Fibroblast of villous mesenchyme (primary cell): ENCODE measurements at regions not wholly inside any gene's neighbourhood (a gene's known extent, or its start where the extent isn't known, plus 50 kb on each side); places are given as distances from the start of the nearest gene placed in this dataset.
"Not testable (repeated sequence)": the region's sequence is repeated elsewhere in the genome, so short reads cannot be mapped to it uniquely, and the experiment has no call there.

ENCODE experiments used
- DNase-seq: peaks from one replicate; pipeline ENCODE4 v3.0.0-alpha.2; 2010; ENCODE audit warnings: low read depth
- H3K4me3 ChIP-seq: 2 replicates; pipeline ENCODE4 v1.5.1; 2011; ENCODE audit warnings: low read depth, mild to moderate bottlenecking, low read length
- CTCF ChIP-seq: IDR thresholded peaks from 2 replicates; pipeline ENCODE4 v1.5.1; 2012; ENCODE audit warnings: low read depth, mild to moderate bottlenecking, low read length; ENCODE audit not compliant: insufficient read depth

GRCh38 chr3:139261754-139262586, 81.8 kb upstream of the MRPS22 start:
- no peak for DNase-seq
- no peak overlapping the region for H3K4me3 ChIP-seq
- no peak for TF ChIP-seq CTCF

GRCh38 chr3:139263798-139264197, 80.0 kb upstream of the MRPS22 start:
- no peak for TF ChIP-seq CTCF
- no peak for DNase-seq
- no peak overlapping the region for H3K4me3 ChIP-seq

GRCh38 chr3:139264375-139264774, 79.4 kb upstream of the MRPS22 start:
- H3K4me3 ChIP-seq: no peak overlapping the region
- no peak for DNase-seq
- TF ChIP-seq CTCF: no peak

- DNase-seq: no peak
- TF ChIP-seq CTCF: no peak
- H3K4me3 ChIP-seq: no peak overlapping the region
Measured at GRCh38 chr3:139265131-139266016, 78.4 kb upstream of the MRPS22 start.

- no peak overlapping the region for H3K4me3 ChIP-seq
- no peak for DNase-seq
- no peak for TF ChIP-seq CTCF
Measured at GRCh38 chr3:139267300-139268246, 76.2 kb upstream of the MRPS22 start.

GRCh38 chr3:139269984-139270383, 73.8 kb upstream of the MRPS22 start:
- no peak for DNase-seq
- H3K4me3 ChIP-seq: no peak overlapping the region
- TF ChIP-seq CTCF: no peak

- not testable (repeated sequence) for H3K4me3 ChIP-seq, DNase-seq
Measured at GRCh38 chr3:139270652-139271051, 73.2 kb upstream of the MRPS22 start.
